MCF 10A (cell line): ENCODE measurements at regions not wholly inside any gene's neighbourhood (a gene's known extent, or its start where the extent isn't known, plus 50 kb on each side); places are given as distances from the start of the nearest gene placed in this dataset.

Source experiments
- BruUV-seq: library from RNA; stranded (reverse); fragments of 400-500 nt; replicated peaks from 2 replicates; lab custom pipeline; 2021; lab: Mats Ljungman, UMichigan
- CTCF ChIA-PET: fragments of 300-600 bp; sonication (Branson Sonifier 250); formaldehyde crosslinking; extraction: SDS; loops from one replicate; lab custom pipeline; 2021; ENCODE audit warnings: antibody characterized with exemption, inconsistent platforms; lab: Yijun Ruan, JAX
- POLR2A ChIA-PET: fragments of 300-600, 350-650 bp; sonication (Branson Sonifier 250); formaldehyde crosslinking; extraction: SDS; loops from one replicate; lab custom pipeline; 2020; ENCODE audit warnings: antibody characterized with exemption, inconsistent platforms; lab: Yijun Ruan, JAX
- DNase-seq: peaks from one replicate; pipeline ENCODE4 v3.0.0-alpha.2; 2018; ENCODE audit not compliant: unreplicated experiment
- H3K27ac Mint-ChIP-seq: one replicate; pipeline ENCODE4 v1.8.0; 2022; ENCODE audit warnings: mild to moderate bottlenecking, low read depth, mixed read lengths; ENCODE audit not compliant: unreplicated experiment
- H3K27me3 Mint-ChIP-seq: one replicate; pipeline ENCODE4 v1.8.0; 2022; ENCODE audit warnings: mixed read lengths; ENCODE audit not compliant: insufficient read depth, unreplicated experiment
- H3K36me3 Mint-ChIP-seq: one replicate; pipeline ENCODE4 v1.8.0; 2022; ENCODE audit warnings: mild to moderate bottlenecking, moderate library complexity, mixed read lengths; ENCODE audit not compliant: insufficient read depth, unreplicated experiment
- H3K4me1 Mint-ChIP-seq: one replicate; pipeline ENCODE4 v1.8.0; 2022; ENCODE audit warnings: mixed read lengths; ENCODE audit not compliant: insufficient read depth, unreplicated experiment
- H3K4me3 Mint-ChIP-seq: one replicate; pipeline ENCODE4 v1.8.0; 2022; ENCODE audit warnings: mild to moderate bottlenecking, moderate library complexity, mixed read lengths; ENCODE audit not compliant: unreplicated experiment
- H3K9me3 Mint-ChIP-seq: one replicate; pipeline ENCODE4 v1.8.0; 2022; ENCODE audit warnings: mixed read lengths; ENCODE audit not compliant: unreplicated experiment
- CTCF ChIP-seq: fragments of 200-600 bp; IDR thresholded peaks from one replicate; pipeline ENCODE4 v1.8.0; 2022; ENCODE audit warnings: antibody characterized with exemption, mild to moderate bottlenecking; ENCODE audit not compliant: unreplicated experiment
- intact Hi-C: fragments of 100-400 bp; cut with micrococcal nuclease; formaldehyde crosslinking; loops from 2 replicates; pipeline ENCODE4 v1.14.1; 2022

- no TSS peak for BruUV-seq
- ChIA-PET POLR2A (no interaction called here), CTCF (no interaction called here)
- TF ChIP-seq CTCF = no peak
- DNase-seq = no peak
- Mint-ChIP-seq H3K4me3 (no peak overlapping the region), H3K27me3 (no peaks in the 10 kb centered on the region), H3K36me3 (no peaks in the 10 kb centered on the region), H3K9me3 (no peaks in the 10 kb centered on the region), H3K4me1 (no peaks in the 10 kb centered on the region), H3K27ac (no peak overlapping the region)
- intact Hi-C loops = no loop called here
Observed at GRCh38 chr1:61533546-61533945, 191.4 kb downstream of the TM2D1 start.

DNA sequence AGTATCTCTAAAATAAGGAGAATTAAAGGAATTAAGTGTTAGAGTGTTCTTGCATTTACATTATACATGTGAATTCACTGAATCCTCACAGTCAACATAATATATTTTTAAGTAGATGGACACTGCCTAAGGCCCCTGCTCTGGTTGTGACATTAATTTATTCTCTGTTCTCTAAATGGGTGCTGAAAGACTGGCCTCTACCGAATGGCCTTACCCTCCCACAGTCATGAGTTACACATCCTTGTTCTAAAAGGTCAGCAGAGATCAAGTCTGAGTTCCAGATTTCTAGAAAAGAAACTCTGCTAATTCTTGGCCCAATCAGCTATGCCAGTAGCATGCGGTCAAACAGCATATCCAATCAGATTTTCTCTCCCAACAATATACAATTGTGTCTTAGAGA lies 193.2 kb downstream of the TM2D1 start:
- CTCF ChIA-PET = no interaction called here
- Mint-ChIP-seq H3K4me3 (no peak overlapping the region), H3K9me3 (no peaks in the 10 kb centered on the region), H3K27me3 (no peaks in the 10 kb centered on the region), H3K27ac (no peak overlapping the region), H3K4me1 (no peaks in the 10 kb centered on the region), H3K36me3 (no peaks in the 10 kb centered on the region)
- intact Hi-C loops = no loop called here
- BruUV-seq = no TSS peak
- POLR2A ChIA-PET = no interaction called here
- TF ChIP-seq CTCF = no peak
- DNase-seq = no peak

DNA sequence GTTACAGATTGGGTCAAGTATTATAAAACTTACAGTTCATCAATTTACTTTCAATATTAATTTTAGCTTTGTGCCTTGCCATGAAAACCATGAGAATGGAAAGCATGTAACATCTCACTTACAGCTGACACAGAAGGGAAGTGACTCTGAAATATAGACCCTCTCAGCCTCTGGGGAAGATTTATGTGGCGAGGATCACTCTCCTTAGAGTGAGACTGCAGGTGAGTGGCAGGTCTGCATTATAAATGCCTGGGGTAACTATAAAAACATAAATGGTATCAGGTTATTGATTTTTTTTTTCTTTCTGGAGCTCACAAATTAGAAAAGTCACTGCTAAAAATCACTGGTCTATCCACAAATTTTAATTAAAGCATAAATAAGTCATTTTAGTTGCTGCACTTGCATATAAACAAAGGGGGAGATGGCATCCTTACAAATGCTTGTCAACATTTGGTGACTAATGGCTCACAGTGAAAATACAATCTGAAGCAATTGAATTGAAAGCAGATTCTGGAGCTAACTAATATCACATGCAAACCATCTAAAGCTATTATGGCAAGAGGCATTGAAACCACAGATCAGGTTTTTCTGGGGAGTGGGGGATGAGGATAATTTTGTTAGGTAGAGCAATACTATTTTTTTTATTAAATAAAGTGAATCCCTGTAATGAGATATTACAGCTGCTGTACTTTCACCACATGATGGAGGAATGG lies 200.9 kb downstream of the TM2D1 start:
- no peak for DNase-seq
- no peaks in the 10 kb centered on the region for H3K36me3 Mint-ChIP-seq
- intact Hi-C loops = no loop called here
- no peak overlapping the region for H3K27ac Mint-ChIP-seq
- BruUV-seq = no TSS peak
- peaks cover 15% of the 10 kb centered on the region for H3K4me1 Mint-ChIP-seq
- CTCF ChIA-PET = interaction anchor here (0.5 to 1.5 kb wide), 6 partner anchors 30 to 826 kb away, joined by 3 to 5 read pairs (median 3); no protein-coding TSS in a partner anchor
- POLR2A ChIA-PET = interaction anchor here (0.6 to 1.6 kb wide), 3 partner anchors 11 to 57 kb away, joined by 3 to 6 read pairs (median 4); no protein-coding TSS in a partner anchor
- H3K4me3 Mint-ChIP-seq = no peak overlapping the region
- H3K27me3 Mint-ChIP-seq = no peaks in the 10 kb centered on the region
- TF ChIP-seq CTCF = no peak
- H3K9me3 Mint-ChIP-seq = no peaks in the 10 kb centered on the region

- Mint-ChIP-seq H3K27me3 (no peaks in the 10 kb centered on the region), H3K4me3 (no peak overlapping the region), H3K27ac (no peak overlapping the region), H3K36me3 (no peaks in the 10 kb centered on the region), H3K9me3 (no peaks in the 10 kb centered on the region), H3K4me1 (peaks cover 15% of the 10 kb centered on the region)
- no peak for DNase-seq
- POLR2A ChIA-PET = interaction anchor here (1.0 kb wide), 1 partner anchor 17 kb away, joined by 3 read pairs; no protein-coding TSS in a partner anchor
- CTCF ChIA-PET = interaction anchor here (0.7 to 1.5 kb wide), 4 partner anchors 15 to 417 kb away, joined by 3 read pairs; no protein-coding TSS in a partner anchor
- no TSS peak for BruUV-seq
- TF ChIP-seq CTCF = no peak
- intact Hi-C loops = no loop called here
Observed at GRCh38 chr1:61523229-61523628, 201.7 kb downstream of the TM2D1 start.
